CD4-positive, alpha-beta T cell (primary cell): ENCODE measurements at regions not wholly inside any gene's neighbourhood (a gene's known extent, or its start where the extent isn't known, plus 50 kb on each side); places are given as distances from the start of the nearest gene placed in this dataset.

Experiments
- ATAC-seq: fragments of 200-7000 bp; cut with Tn5 transposase; one replicate; pipeline ENCODE4 v1.10.0; 2022; ENCODE audit warnings: mild to moderate bottlenecking; ENCODE audit not compliant: poor library complexity
- CTCF ChIA-PET: fragments of 350-600 bp; sonication (Branson Sonifier 250); formaldehyde crosslinking; loops from one replicate; lab custom pipeline; 2021; ENCODE audit warnings: antibody characterized with exemption, inconsistent platforms; lab: Charles Lee
- POLR2A ChIA-PET: fragments of 350-600 bp; sonication (Branson Sonifier 250); formaldehyde crosslinking; loops from one replicate; lab custom pipeline; 2021; ENCODE audit warnings: antibody characterized with exemption, inconsistent platforms; lab: Charles Lee
- DNase-seq, 14 experiments: peaks; one replicate each; pipeline ENCODE4 v3.0.0-alpha.2; 2013 to 2020; ENCODE audit warnings: mixed read lengths in 2 of 14
- H3K27ac ChIP-seq, 2 donors: one replicate each; pipeline versions ENCODE4 v1.5.1 to v1.7.0; 2013; ENCODE audit warnings: low read length in 2 of 2, low read depth in 1 of 2, mild to moderate bottlenecking in 1 of 2
- H3K27me3 ChIP-seq, 2 experiments: 1 replicate in 1 of 2; 2 replicates in 1 of 2; pipeline versions ENCODE4 v1.6.1 to v1.7.0; 2013; ENCODE audit warnings: low read length in 2 of 2, control low read depth in 1 of 2, mild to moderate bottlenecking in 1 of 2, moderate library complexity in 1 of 2; ENCODE audit not compliant: insufficient read depth in 2 of 2, control insufficient read depth in 1 of 2
- H3K36me3 ChIP-seq: one replicate; pipeline ENCODE4 v1.6.1; 2013; ENCODE audit warnings: low read length, control low read depth; ENCODE audit not compliant: insufficient read depth
- H3K4me1 ChIP-seq: one replicate; pipeline ENCODE4 v1.6.1; 2013; ENCODE audit warnings: low read length, control low read depth; ENCODE audit not compliant: insufficient read depth
- H3K4me3 ChIP-seq: one replicate; pipeline ENCODE4 v1.5.1; 2013; ENCODE audit warnings: mild to moderate bottlenecking, low read length, moderate library complexity
- H3K9me3 ChIP-seq, 2 experiments: 1 replicate in 1 of 2; 2 replicates in 1 of 2; pipeline versions ENCODE4 v1.6.1 to v1.7.0; 2013; ENCODE audit warnings: low read length in 2 of 2, mild to moderate bottlenecking in 2 of 2, control low read depth in 1 of 2, moderate library complexity in 1 of 2; ENCODE audit not compliant: control insufficient read depth in 1 of 2, insufficient read depth in 1 of 2
- H3K27ac Mint-ChIP-seq: one replicate; pipeline ENCODE4 v1.8.0; 2020; ENCODE audit warnings: mixed read lengths
- H3K27me3 Mint-ChIP-seq: one replicate; pipeline ENCODE4 v1.8.0; 2021; ENCODE audit warnings: mixed read lengths
- H3K36me3 Mint-ChIP-seq: one replicate; pipeline ENCODE4 v1.8.0; 2021; ENCODE audit warnings: low read depth, mixed read lengths
- H3K4me1 Mint-ChIP-seq: one replicate; pipeline ENCODE4 v1.8.0; 2021; ENCODE audit warnings: low read depth, mixed read lengths
- H3K4me3 Mint-ChIP-seq: one replicate; pipeline ENCODE4 v1.8.0; 2020; ENCODE audit warnings: mild to moderate bottlenecking, mixed read lengths
- H3K9me3 Mint-ChIP-seq: one replicate; pipeline ENCODE4 v1.8.0; 2020; ENCODE audit warnings: mixed read lengths
- CTCF ChIP-seq: fragments of 200-600 bp; IDR thresholded peaks from one replicate; pipeline ENCODE4 v1.8.0; 2022; ENCODE audit warnings: antibody characterized with exemption, mild to moderate bottlenecking
- intact Hi-C, 2 experiments: fragments of 100-400 bp; cut with DNase I in 1 of 2; cut with micrococcal nuclease in 1 of 2; formaldehyde crosslinking; loops; one replicate each; pipeline versions ENCODE4 v1.15.1 to v1.9.0; 2023 to 2025; cut with DNase I, micrococcal nuclease

- no peaks in the 10 kb centered on the region for H3K36me3 Mint-ChIP-seq
- TF ChIP-seq CTCF, result no peak
- H3K9me3 Mint-ChIP-seq, result peaks cover 13% of the 10 kb centered on the region
- DNase-seq (no peak), ATAC-seq (no peak)
- no peaks in the 10 kb centered on the region for H3K27me3 Mint-ChIP-seq
- H3K4me3 Mint-ChIP-seq, result no peak overlapping the region
- CTCF ChIA-PET, result no interaction called here
- no peak overlapping the region for H3K4me3 ChIP-seq
- intact Hi-C loops, result no loop called here
- no peaks in the 10 kb centered on the region for H3K4me1 Mint-ChIP-seq
- POLR2A ChIA-PET, result no interaction called here
- H3K27ac ChIP-seq, result no peak overlapping the region
- H3K4me1 ChIP-seq, result no peaks in the 10 kb centered on the region
- no peaks in the 10 kb centered on the region for H3K27me3 ChIP-seq
- H3K36me3 ChIP-seq, result no peaks in the 10 kb centered on the region
- H3K27ac Mint-ChIP-seq, result no peak overlapping the region
- no peaks in the 10 kb centered on the region for H3K9me3 ChIP-seq
Observed at GRCh38 chr4:66034262-66034661, 364.0 kb upstream of the EPHA5 start.

- no peaks in the 10 kb centered on the region for H3K27me3 ChIP-seq
- no peaks in the 10 kb centered on the region for H3K4me1 ChIP-seq
- no peaks in the 10 kb centered on the region for H3K36me3 Mint-ChIP-seq
- ATAC-seq (no peak), DNase-seq (no peak)
- TF ChIP-seq CTCF, result no peak
- no peaks in the 10 kb centered on the region for H3K9me3 ChIP-seq
- H3K36me3 ChIP-seq, result no peaks in the 10 kb centered on the region
- ChIA-PET POLR2A (no interaction called here), CTCF (no interaction called here)
- no peak overlapping the region for H3K27ac Mint-ChIP-seq
- H3K4me1 Mint-ChIP-seq, result no peaks in the 10 kb centered on the region
- H3K27ac ChIP-seq, result no peak overlapping the region
- intact Hi-C loops, result no loop called here
- peaks cover 15% of the 10 kb centered on the region for H3K9me3 Mint-ChIP-seq
- H3K27me3 Mint-ChIP-seq, result no peaks in the 10 kb centered on the region
- no peak overlapping the region for H3K4me3 ChIP-seq
- no peak overlapping the region for H3K4me3 Mint-ChIP-seq
Observed at GRCh38 chr4:66032571-66032970, 362.3 kb upstream of the EPHA5 start.

GRCh38 chr4:66028668-66029067 is 358.4 kb upstream of the EPHA5 start:
- DNase-seq, result no peak
- TF ChIP-seq CTCF, result no peak
- no peaks in the 10 kb centered on the region for H3K27me3 ChIP-seq
- Mint-ChIP-seq H3K27ac (no peak overlapping the region), H3K27me3 (no peaks in the 10 kb centered on the region), H3K4me3 (no peak overlapping the region), H3K36me3 (no peaks in the 10 kb centered on the region), H3K9me3 (peaks cover 13% of the 10 kb centered on the region), H3K4me1 (no peaks in the 10 kb centered on the region)
- ChIA-PET POLR2A (no interaction called here), CTCF (no interaction called here)
- no peak for ATAC-seq
- no peaks in the 10 kb centered on the region for H3K9me3 ChIP-seq
- no peaks in the 10 kb centered on the region for H3K4me1 ChIP-seq
- H3K27ac ChIP-seq, result no peak overlapping the region
- intact Hi-C loops, result no loop called here
- H3K36me3 ChIP-seq, result no peaks in the 10 kb centered on the region
- no peak overlapping the region for H3K4me3 ChIP-seq
